ENCODE measurements at regions not wholly inside any gene's neighbourhood (a gene's known extent, or its start where the extent isn't known, plus 50 kb on each side); places are given as distances from the start of the nearest gene placed in this dataset.
"Not testable (repeated sequence)": the region's sequence is repeated elsewhere in the genome, so short reads cannot be mapped to it uniquely, and the experiment has no call there.

DNA sequence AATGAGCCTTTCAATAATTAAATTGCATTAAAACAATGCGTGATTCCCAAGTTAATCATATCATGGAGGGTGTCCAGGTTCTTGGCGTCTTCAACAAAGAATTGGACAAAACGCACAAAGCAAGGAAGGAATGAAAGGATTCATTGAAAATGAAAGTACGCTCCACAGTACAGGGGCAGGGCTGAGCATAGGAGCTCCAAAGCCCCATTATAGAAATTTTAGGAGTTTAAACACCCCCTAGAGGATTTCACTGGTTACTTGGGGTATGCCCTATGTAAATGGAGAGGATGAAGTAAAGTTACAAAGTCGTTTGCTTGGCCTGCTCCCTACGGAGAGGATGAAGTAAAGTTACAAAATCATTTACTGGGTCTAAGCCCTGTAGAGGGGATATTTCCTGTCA, 1910.4 kb downstream of the C4orf33 start:
- no peak for DNase-seq (ENCODE audit: low read depth in 2 of 2)

DNA sequence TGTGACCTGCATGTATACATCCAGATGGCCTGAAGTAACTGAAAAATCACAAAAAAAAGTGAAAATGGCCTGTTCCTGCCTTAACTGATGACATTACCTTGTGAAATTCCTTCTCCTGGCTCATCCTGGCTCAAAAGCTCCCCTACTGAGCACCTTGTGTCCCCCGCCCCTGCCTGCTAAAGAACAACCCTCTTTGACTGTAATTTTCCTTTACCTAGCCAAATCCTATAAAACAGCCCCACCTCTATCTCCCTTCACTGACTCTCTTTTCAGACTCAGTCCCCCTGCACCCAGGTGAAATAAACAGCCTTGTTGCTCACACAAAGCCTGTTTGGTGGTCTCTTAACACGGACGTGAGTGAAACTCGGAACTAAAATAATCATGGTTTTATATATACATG, 1916.0 kb downstream of the C4orf33 start:
- DNase-seq (ENCODE audit: low read depth in 2 of 2): not testable (repeated sequence)

DNA sequence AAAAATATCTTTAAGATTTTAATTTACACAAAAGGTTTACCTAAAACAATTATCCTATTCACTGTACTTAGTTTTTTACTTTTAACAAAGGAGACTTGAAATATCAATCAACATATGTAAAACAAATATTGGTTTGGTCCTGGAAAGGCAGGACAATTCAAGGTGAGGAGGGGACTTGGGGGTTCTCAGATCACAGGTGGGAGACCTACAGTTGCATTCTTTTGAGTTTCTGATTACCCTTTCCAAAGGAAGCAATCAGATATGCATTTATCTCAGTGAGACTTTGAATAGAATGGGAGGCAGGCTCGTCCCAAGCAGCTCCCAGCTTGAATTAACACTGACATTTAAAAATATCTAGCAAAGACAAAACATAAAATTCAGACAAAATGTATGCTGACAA, 1917.3 kb downstream of the C4orf33 start:
- DNase-seq (ENCODE audit: low read depth in 2 of 2): no peak

DNA sequence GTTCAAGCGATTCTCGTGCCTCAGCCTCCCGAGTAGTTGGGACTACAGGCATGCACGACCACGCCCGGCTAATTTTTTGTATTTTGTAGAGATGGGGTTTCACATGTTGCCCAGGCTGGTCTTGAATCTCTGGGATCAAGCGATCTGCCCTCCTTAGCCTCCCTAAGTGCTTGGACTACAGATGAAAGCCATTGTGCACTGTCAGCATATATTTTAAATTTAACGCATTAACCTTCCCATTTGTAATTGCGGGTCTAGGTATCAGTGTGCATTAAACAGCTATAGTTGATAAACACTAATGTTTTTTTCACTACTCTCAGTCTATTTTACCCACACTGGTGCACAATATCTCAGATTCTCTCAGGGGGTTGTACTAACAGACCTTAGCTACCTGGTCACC, 1930.8 kb downstream of the C4orf33 start:
- DNase-seq (ENCODE audit: low read depth in 2 of 2): no peak

DNA sequence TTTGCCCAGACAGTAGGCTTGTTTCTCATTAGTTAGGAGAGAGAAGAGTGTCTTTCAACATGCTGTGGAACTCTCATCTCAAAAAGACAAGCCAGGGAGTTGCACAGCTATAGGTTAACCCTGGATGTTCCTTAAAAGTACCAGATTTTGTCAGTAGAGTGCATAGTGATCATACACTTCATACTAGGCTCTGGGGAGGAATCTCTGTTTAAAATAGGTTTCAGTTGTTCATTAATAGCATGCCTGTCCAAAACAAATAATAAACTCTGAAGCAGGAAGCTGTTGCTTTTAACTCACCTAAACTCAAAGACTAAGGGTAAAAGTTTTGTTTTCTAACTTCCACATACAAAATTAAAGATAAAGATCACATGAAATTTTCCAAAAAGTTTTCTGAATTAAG, 1948.4 kb downstream of the C4orf33 start:
- DNase-seq (ENCODE audit: low read depth in 2 of 2): no peak

DNA sequence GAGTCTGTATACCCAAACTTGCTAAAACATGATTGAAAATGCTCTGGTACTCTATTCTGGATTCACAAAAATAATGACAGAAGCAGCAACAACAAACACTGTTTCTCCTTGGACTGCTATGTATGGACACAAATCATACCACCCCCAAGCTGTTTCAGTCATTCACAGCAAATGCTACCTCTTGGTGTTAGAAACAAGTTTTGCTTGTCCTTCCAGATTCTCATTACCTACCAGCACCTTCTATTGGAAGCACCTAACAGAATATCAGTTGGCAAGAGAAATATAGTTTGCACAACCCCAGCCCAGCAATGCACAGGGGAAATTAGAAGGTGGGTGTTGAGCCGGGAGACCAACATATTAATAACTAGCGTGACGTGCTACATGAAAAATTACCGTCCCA, 1950.9 kb downstream of the C4orf33 start:
- DNase-seq (ENCODE audit: low read depth in 2 of 2): no peak

DNA sequence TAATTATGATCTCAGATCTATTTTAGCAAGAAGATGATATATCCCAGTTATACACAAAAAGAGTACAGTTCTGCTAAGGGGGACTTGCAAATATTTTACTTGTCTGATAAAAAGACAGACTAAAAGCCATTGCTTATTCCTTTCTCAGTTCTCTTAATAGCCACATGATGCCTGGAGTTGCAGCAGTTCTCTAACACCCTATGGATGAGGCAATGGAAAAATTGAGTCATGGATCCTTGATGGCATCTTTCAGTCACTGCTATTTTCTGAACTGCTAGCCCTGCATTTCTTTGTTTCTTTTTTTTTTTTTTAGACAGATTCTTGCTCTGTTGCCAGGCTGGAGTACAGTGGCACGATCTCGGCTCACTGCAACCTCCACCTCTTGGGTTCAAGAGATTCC, 1956.7 kb downstream of the C4orf33 start:
- DNase-seq (ENCODE audit: low read depth in 2 of 2): no peak

DNA sequence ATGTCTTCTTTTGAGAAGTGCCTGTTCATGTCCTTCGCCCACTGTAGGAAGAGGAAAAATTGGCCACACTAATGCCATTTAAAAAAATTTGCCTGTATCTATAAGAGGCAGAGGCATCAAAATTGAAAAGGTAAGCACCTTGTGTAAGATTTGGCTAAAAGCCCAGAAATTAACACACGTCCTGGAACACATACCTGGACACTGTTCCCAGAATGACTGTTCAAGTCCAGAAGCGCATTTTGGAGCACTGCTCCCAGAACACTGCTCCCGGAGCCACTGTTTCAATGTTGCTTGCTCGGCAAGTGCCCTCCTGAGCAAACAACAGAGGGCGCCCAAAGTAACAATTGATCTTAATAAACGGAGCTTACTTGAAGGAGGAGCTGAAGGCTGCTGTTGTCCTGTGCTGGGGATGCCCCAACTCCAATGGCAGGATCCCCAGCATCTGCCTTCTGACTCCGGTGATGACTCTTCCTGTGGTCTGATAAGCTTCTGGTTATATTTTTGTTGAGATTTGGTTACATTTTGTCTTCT, 1958.6 kb downstream of the C4orf33 start:
- DNase-seq (ENCODE audit: low read depth in 2 of 2): no peak

DNA sequence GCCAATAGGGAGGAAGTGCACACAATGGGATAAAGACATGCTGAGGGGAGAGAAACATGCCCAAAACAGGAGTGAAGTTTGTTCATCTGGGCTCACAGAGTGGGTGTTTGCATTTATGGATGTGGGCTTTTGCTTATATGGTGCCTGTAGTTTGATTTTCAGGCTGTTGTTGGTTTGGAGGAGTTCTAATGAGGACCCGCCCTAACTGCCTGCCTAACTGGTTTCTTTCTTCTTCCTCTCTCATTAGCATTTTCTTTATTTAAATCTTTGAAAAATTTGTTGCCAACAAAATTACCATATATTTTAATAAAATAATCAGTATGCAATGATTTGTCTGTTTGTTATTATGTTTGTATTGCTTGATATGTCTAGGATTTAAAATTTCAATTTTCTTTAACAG, 1965.8 kb downstream of the C4orf33 start:
- no peak for DNase-seq (ENCODE audit: low read depth in 2 of 2)

DNA sequence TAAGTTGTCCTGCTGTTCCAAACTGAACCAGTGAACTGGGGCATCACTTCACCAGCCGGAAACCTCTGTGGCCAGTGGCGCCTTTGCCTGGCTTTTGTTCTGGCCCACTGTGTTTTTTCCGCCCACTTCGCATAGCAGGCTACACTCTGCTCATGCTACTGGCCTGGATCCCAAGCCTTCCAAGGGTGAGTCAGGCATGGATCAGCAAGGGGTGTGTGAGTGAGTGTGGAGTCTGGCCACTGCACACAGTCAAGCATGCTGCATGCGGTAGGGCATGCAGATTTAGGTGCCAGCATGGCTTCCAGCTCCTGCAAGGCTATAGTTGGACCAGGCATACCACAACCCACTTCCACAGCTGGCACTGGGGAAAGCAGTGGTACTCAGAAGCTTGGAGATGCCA, 1967.9 kb downstream of the C4orf33 start:
- no peak for DNase-seq (ENCODE audit: low read depth in 2 of 2)

DNA sequence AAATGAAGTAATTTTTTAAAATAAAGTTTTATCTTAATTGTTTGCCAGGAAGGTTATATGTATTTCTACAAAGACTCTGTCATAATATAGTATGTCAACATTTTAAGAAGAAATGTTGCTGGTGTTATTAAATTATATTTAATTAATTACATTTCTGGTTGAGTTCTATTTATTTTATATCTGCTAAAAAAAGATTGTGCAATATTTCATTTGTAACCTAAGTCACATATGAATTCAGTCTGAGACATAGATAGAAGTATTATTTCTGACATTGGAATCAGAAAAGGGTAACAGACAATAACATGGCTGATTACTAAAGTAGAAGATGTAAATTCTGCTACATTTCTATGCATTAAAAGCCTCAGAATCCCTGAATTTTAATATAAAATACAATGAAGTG, 1985.1 kb downstream of the C4orf33 start:
- no peak for DNase-seq (ENCODE audit: low read depth in 2 of 2)

DNA sequence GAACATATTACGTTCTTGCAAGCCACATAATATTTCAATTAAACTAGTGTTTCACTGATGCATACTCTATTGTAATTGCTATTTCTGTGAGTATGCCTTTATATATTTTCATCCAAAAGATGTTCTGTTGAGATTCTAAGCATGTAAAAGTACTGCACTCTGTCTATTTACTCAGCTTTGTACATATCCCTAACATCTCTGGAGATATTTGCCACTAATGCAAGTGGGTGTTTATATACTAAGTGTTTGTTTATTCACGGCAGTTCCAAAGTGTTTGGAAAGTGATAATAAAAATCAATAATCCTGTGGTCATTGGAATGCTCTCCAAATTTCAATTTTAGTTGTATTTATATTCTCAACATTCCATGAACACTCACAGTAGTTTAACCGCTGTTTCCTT, 1989.0 kb downstream of the C4orf33 start:
- no peak for DNase-seq (ENCODE audit: low read depth in 2 of 2)

DNA sequence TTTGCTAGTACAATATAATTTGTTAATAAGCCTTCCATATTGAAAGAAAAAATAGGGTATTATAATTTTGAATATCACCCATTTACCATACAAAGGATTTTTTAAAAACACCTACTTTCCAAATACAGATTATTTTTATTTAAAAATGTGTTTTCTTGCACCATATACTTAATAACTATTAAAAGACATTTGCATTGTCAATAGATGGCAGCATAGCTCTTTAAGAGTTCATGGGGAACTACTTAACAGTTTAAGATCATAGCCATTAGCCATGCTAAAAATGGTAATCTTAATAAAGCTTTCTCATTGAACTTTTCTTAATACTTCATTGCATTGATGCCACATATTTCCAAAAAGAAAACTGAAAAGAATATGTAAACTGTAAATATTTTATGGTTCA, 1995.9 kb downstream of the C4orf33 start:
- DNase-seq (ENCODE audit: low read depth in 2 of 2): peak; percentile 9 to 17

DNA sequence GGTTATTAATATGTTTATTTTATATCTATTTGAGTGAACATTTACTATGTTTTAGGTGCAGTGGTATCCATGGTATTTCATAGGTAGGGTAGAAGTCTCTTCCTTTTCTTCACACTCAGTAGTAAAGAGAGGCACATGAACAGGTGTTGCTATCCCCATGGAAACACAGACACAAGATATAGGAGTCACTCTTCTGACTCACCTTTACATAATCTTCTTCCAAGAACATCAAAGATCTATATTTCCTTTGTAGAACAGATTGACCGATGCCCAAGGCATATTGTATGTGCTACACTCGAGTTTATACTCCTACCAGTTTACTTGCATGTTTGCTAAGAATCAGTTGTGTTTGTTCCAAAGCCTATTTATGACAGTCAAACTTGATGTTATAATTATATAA, 1997.4 kb downstream of the C4orf33 start:
- DNase-seq (ENCODE audit: low read depth in 2 of 2): no peak

DNA sequence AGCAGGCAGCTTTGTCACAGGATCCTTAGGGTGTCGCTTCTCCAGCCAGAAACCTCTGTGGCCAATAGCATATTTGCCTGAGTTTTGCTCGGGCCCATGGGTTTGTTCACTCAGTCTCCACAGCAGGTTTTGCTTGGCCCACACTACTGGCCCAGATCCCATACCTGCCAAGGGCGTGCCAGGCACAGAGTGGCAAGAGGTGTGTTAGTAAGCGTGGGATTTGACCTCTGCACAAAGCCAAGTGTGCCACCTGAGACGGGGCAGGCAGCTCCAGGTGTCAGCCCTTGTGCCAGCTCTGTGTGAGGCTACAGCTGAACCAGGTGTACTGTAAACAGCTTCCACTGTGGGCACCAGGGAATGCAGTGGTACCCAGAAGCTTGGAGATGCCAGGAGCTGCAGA, 2003.0 kb downstream of the C4orf33 start:
- DNase-seq (ENCODE audit: low read depth in 2 of 2): no peak

DNA sequence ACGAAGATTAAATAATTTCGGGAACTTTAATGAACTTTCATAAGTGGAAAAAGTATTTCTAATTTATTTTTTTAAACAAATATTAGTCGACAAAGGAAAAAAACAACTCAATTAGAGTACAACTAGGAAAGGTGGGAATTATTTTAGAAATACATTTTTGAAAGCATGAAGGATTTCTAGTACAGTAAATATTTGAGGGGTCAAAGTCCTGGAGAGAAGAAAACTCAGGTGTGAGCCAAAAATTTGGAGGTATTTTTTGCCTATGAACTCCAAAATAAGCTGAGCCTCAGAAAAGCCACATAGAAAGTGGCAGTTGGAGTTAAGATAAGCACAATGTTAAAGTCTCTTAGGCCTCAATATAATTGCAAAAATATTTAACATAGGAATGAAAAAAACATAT, 2017.3 kb downstream of the C4orf33 start:
- DNase-seq (ENCODE audit: low read depth in 2 of 2): no peak

DNA sequence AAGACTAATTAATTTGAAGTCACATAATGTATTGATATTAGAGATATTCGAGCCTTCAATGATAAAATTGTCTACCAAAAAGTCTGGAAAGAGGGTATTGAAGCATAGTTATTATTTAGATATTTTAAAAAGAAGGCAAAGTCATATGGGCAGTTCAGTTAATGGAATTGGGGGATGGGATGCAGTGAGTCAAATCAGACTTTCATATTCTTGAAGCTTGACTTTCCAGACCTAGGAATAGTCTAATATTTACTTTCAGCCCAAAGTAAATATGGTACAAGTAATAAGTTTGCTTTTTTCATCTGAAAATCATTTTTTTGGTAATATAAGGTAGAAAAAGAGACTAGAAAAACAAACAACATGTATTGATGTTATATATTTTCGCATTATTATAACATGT, 2017.8 kb downstream of the C4orf33 start:
- no peak for DNase-seq (ENCODE audit: low read depth in 2 of 2)

DNA sequence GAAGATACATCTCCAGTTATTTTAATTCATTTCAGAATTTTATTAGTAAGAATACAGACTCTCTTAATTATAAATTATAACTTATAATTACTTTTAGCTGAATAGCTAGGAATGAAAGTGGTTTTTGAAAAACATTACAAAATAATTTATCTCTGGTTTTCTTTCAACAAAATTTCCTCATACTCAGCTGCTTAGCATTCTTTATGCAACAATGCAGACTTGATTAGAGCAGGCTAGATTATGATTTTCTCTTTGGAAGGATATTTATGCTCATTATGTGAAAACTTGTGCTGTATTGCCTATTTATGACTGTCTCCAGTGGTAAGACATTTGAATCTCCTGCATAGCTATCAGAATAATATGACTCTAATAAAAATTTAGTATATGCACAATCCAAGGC, 2023.7 kb downstream of the C4orf33 start:
- no peak for DNase-seq (ENCODE audit: low read depth in 2 of 2)

DNA sequence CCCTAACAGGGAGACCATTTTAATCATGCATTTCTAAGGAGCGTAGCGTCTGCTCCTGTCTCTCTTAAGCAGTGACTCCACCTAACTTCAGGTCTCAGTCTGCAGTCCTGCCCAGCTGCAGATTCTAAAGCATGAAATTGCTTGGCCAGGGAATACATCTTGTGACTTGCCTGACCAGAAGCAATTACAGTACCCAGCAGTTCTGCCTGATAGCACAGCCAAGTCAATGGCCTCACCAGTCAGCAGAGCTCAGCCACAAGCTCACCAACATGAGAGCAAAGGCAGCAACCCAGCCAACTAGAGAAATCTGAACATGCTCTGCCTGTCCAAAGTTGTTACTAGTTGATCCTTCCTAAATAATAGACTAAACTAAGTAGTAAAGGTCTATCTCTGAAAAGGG, 2011.9 kb upstream of the PCDH10 start:
- no peak for DNase-seq (ENCODE audit: low read depth in 2 of 2)

DNA sequence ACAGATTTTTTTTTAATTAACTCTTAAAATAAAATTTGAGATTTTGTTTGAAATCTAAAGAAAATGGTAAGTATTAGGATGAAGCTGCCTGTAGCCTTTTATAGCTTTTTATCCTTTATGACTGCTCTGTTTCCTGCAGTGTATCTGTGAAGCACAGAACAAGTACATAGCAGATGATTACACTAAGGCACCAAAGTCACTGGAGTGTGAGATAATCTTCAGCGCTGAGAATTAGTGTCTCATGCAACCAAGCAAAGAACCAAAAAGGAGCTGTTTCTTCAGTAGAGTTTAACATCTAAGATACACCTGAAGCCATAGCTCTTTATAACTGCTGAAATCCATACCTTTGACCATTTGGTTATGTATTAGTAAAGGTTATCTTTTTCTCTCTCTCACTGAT, 1989.8 kb upstream of the PCDH10 start:
- DNase-seq (ENCODE audit: low read depth in 2 of 2): no peak

DNA sequence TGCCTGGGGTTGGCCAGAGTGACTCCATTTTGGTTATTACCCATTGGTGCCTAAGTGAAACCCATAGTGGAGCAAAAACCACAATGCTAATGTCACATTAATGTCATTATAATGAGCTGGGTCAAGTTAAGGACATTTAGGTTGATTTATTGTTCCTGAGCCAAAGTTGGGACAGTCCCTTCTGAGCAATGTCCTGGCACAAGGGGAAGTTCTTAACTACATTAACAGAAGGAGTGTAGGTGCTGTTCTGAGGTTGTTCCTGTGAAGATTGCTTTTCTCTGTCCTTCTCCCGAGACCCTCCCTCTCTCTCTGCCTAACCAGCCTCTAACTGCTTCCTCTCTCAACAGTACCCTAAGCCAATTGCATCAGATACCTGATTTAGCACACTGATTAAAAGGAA, 1956.8 kb upstream of the PCDH10 start:
- DNase-seq (ENCODE audit: low read depth in 2 of 2): no peak

DNA sequence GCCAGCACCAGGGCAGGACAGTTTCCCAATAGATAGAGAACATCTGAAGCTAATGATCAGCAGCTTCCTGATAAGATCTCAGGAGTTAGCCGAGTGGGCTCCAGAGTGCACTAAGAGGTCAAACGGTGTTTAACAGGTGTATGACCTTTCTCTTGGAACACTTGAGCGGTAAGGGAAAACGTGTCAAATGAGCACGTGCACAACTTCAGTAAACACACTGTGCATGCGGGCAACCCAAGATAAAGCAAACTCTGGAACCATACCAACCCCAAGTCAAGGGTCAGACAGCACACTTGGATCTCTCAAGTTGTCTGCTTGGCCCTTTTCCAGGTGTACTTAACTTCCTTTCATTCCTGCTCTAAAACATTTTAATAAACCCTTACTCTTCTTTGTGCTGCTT, 1941.5 kb upstream of the PCDH10 start:
- no peak for DNase-seq (ENCODE audit: low read depth in 2 of 2)

DNA sequence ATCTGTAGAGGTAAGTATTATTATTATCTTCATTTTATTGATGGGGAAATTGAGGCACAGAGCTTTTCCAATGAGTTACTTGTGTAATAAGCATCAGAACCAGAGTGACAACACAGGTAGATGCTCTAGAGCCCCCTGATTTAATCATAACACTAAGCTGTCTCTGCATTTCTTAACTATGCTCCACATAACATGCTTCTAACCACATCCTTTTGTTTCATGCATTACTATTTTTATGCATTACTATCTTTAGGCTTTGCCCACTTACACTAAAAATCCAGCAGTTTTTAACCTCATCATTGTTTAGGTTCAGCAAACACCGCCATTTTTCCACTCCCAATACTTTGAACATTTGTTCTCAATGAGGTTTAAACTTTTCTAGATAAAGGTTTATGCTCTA, 1900.8 kb upstream of the PCDH10 start:
- no peak for DNase-seq (ENCODE audit: low read depth in 2 of 2)

DNA sequence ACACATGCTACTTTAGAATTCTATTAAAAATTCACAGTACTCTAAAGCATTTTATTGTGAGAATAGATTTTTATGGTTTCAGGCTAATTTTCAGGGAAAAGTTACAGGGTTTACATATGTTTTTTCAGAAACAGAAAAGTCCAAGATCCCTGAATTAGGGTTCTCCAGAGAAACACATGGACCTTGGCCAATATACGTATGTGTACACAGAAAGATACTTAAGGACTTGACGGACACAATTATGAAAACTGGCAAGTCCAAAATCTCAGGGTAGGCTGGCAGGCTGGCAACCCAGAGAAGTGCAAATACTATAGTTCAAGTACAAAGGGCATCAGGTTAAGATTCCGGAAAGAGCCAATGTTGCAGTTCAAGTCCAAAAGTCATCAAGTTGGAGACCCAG, 1897.8 kb upstream of the PCDH10 start:
- no peak for DNase-seq (ENCODE audit: low read depth in 2 of 2)

DNA sequence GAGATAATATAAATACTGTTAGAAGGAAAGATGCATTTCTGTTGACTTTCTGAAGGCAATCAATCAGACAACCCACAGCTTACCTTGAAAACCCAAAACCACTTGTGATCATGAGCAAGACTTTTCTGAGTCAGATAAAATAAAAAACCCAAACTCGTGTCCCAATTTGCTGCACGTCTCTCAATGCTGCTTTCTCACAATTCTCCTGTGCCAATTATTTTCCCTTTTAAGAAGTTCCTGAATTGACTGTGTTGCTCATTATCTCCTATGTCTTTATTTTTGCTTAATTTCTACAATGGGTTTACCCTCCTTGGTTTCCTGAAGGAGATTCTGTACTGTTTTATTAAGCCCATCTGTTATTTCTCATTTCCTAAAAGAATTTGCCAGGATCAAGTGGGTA, 1891.9 kb upstream of the PCDH10 start:
- DNase-seq (ENCODE audit: low read depth in 2 of 2): no peak

Measured in lung microvascular endothelial cell (primary cell).